ENCODE measurements at regions not wholly inside any gene's neighbourhood (a gene's known extent, or its start where the extent isn't known, plus 50 kb on each side); places are given as distances from the start of the nearest gene placed in this dataset.

DNA sequence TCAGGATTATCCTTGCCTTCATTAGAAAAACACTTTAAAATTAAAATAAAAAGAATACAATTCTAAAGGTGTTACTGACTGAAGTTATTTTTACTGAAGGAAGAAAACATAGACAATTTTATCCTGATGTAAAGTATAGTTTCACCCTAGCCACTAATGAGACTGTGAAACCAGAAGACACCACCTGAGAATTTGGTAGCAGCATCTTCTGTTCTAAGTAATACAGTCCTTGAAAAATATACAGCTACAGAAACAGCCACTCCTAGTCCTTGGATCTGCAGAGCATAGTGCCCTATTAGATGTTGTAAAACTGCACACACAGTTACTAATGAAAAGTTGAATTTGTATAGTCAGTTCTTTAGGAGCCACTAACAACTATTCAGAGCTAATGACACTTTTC is 377.7 kb downstream of the PRR16 start:
- TF ChIP-seq, protein P1, sequence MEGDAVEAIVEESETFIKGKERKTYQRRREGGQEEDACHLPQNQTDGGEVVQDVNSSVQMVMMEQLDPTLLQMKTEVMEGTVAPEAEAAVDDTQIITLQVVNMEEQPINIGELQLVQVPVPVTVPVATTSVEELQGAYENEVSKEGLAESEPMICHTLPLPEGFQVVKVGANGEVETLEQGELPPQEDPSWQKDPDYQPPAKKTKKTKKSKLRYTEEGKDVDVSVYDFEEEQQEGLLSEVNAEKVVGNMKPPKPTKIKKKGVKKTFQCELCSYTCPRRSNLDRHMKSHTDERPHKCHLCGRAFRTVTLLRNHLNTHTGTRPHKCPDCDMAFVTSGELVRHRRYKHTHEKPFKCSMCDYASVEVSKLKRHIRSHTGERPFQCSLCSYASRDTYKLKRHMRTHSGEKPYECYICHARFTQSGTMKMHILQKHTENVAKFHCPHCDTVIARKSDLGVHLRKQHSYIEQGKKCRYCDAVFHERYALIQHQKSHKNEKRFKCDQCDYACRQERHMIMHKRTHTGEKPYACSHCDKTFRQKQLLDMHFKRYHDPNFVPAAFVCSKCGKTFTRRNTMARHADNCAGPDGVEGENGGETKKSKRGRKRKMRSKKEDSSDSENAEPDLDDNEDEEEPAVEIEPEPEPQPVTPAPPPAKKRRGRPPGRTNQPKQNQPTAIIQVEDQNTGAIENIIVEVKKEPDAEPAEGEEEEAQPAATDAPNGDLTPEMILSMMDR (conservative IDR thresholded peaks at IDR 0.05; ENCODE audit: low read length), result no peak
- DNase-seq (ENCODE audit: low read depth), result no peak
- no peak overlapping the region for H3K4me3 ChIP-seq (ENCODE audit: low read length)

DNA sequence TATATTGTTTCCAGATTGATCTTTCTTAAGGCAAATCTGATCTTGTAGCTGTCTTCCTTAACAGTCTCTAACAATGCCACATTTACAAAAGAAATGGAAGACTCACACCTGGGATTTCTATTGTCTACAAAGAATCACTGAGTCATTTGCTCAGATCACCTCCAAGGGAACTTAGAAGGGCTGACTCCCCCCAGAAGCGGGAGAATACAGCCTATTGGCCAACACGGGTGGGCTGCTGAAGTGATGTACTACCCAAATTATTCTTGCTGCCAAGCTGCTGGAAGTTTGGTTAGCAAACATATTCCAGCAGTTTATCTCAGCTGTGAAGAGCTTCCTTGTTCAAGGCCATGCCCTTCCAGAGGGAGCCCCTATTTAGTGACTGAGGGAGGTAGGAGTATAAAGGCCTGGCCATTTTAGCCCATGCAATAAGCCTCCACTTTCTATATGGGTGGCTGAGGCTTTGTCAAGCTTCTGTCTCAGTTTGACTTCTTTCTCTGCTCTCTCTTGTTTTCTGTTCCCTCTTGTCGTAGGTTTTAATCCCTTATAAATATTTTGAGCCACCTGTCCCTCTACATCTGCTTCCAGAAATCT is 379.4 kb downstream of the PRR16 start:
- TF ChIP-seq, protein P1 (conservative IDR thresholded peaks at IDR 0.05; ENCODE audit: low read length), result no peak
- DNase-seq (ENCODE audit: low read depth), result no peak
- H3K4me3 ChIP-seq (ENCODE audit: low read length), result no peak overlapping the region

- peak; percentile 6 for DNase-seq (ENCODE audit: low read depth)
- TF ChIP-seq, protein P1 (conservative IDR thresholded peaks at IDR 0.05; ENCODE audit: low read length), result no peak
- no peak overlapping the region for H3K4me3 ChIP-seq (ENCODE audit: low read length)
Measured at GRCh38 chr5:120848883-120849282, 384.8 kb downstream of the PRR16 start.

DNA sequence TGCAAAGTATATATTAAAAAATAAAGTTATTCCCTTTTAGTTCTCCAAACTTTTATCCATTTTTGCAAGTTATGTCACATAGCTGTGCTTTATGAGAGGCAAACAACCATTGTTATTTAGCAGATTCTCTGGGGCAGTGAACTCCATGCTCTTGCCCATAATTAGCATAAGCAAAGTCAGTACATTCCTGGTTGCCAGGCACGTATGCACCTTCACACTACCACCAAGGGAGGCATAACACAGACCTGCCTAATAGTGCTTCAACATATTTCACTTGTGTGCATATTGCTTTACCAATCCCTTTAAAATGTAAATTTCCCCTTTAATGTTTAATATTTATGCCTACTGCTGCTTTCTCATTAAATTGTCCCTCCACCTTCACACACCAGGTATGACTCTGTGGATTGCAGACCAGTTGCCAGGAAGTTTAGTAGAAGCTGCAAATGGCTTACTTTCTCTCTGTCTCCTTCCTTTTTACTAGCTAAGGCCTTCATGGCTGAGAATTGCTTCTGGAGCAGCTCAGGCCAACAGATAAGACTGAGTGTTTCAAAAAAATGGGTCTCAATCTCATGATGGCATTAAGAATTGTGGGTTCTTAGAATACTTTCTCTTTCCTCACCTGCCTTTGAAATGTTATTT is 388.2 kb downstream of the PRR16 start:
- DNase-seq (ENCODE audit: low read depth), result no peak
- TF ChIP-seq, protein P1 (conservative IDR thresholded peaks at IDR 0.05; ENCODE audit: low read length), result no peak
- no peak overlapping the region for H3K4me3 ChIP-seq (ENCODE audit: low read length)

DNA sequence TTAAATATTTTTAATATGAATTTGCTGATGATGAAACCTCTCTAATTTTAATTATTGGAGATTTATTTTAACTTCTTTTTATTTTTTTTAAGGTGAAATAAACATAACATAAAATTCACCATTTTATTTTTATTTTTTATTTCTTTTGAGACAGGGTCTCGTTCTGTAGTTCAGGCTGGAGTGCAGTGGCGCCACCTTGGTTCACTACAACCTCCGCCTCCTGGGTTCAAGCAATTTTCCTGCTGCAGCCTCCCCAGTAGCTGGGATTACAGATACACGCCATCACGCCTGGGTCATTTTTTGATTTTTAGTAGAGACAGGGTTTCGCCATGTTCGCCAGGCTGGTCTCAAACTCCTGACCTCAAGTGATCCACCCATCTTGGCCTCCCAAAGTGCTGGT is 402.9 kb downstream of the PRR16 start:
- no peak overlapping the region for H3K4me3 ChIP-seq (ENCODE audit: low read length)
- no peak for DNase-seq (ENCODE audit: low read depth)
- TF ChIP-seq, protein P1 (conservative IDR thresholded peaks at IDR 0.05; ENCODE audit: low read length), result no peak

GRCh38 chr5:120869831-120870230 is 405.7 kb downstream of the PRR16 start:
- H3K4me3 ChIP-seq (ENCODE audit: low read length), result no peak overlapping the region
- DNase-seq (ENCODE audit: low read depth), result no peak
- TF ChIP-seq, protein P1 (conservative IDR thresholded peaks at IDR 0.05; ENCODE audit: low read length), result no peak

DNA sequence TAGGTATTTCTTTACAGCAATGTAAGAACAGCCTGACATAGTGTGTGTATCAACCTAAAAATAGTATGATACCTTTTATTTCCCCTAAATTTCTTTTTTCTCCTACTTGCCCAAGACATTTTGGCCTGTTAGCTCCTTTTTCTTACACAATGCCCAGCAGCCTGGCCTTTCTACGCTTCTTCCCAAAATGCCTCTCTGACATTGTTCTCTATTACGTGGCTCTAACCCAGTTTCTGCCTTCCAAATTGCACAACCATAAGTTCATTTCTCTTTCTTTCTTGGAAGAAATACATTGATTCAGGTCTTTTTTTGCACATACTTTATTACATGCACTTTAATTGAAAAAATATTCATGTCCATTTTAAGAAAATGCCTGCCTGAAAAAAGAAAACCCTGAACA is 408.2 kb downstream of the PRR16 start:
- no peak overlapping the region for H3K4me3 ChIP-seq (ENCODE audit: low read length)
- TF ChIP-seq, protein P1 (conservative IDR thresholded peaks at IDR 0.05; ENCODE audit: low read length), result no peak
- peak; percentile 50 for DNase-seq (ENCODE audit: low read depth)
